ENCODE measurements at regions not wholly inside any gene's neighbourhood (a gene's known extent, or its start where the extent isn't known, plus 50 kb on each side); places are given as distances from the start of the nearest gene placed in this dataset.

GRCh38 chr18:5639131-5639530, 95.3 kb upstream of the EPB41L3 start:
- Mint-ChIP-seq H3K4me3 (no peak overlapping the region), H3K27ac (no peak overlapping the region), H3K27me3 (ENCODE audit: insufficient read depth, low read depth, poor library complexity) (peaks cover 2% of the 10 kb centered on the region), H3K9me3 (no peaks in the 10 kb centered on the region), H3K36me3 (ENCODE audit: low read depth) (no peaks in the 10 kb centered on the region), H3K4me1 (peaks cover 22% of the 10 kb centered on the region)
- H2AFZ ChIP-seq: no peak overlapping the region
- H3K4me1 ChIP-seq (ENCODE audit: insufficient read depth): peaks cover 6% of the 10 kb centered on the region; the same call in 1 of the 2 replicates
- H3K79me2 ChIP-seq (replicated peaks; ENCODE audit: insufficient read depth): no peaks in the 10 kb centered on the region
- TF ChIP-seq REST (IDR thresholded peaks at IDR 0.05; ENCODE audit: unreplicated experiment) (no peak), ZNF462 (CRISPR knock-in tag; IDR thresholded peaks at IDR 0.05) (no peak), CREB1 (CRISPR knock-in tag; IDR thresholded peaks at IDR 0.05; ENCODE audit: low read depth) (no peak), JUNB (IDR thresholded peaks at IDR 0.05; ENCODE audit: unreplicated experiment) (no peak), STAT1 (IDR thresholded peaks at IDR 0.05; ENCODE audit: unreplicated experiment) (no peak), ZNF114 (CRISPR knock-in tag; IDR thresholded peaks at IDR 0.05) (no peak), EZH2phosphoT487 (IDR thresholded peaks at IDR 0.05; ENCODE audit: unreplicated experiment) (no peak), NANOG (IDR thresholded peaks at IDR 0.05; ENCODE audit: borderline replicate concordance) (no peak), ETS1 (IDR thresholded peaks at IDR 0.05) (no peak), EZH2 (IDR thresholded peaks at IDR 0.05; ENCODE audit: low read depth, unreplicated experiment) (no peak), CTCF (conservative IDR thresholded peaks at IDR 0.05; ENCODE audit: low read depth in 2 of 2) (no peak), ZNF331 (CRISPR knock-in tag; IDR thresholded peaks at IDR 0.05; ENCODE audit: low read depth) (no peak), POLR2AphosphoS5 (IDR thresholded peaks at IDR 0.05; ENCODE audit: low read depth) (no peak)
- DNase-seq (ENCODE audit: low spot score) (no peak), ATAC-seq (no peak)
- no peaks in the 10 kb centered on the region for H3K9me2 ChIP-seq (ENCODE audit: insufficient read depth)
- no peaks in the 10 kb centered on the region for H3K36me3 ChIP-seq (ENCODE audit: insufficient read depth)
- H3K4me2 ChIP-seq: no peak overlapping the region
- H4K20me1 ChIP-seq (replicated peaks; ENCODE audit: insufficient read depth): no peaks in the 10 kb centered on the region
- H3K4me3 ChIP-seq: no peak overlapping the region
- H3K27ac ChIP-seq (ENCODE audit: low read depth): no peak overlapping the region
- H3K27me3 ChIP-seq (ENCODE audit: insufficient read depth): no peaks in the 10 kb centered on the region
- H3F3A ChIP-seq (replicated peaks; ENCODE audit: low read depth): no peaks in the 10 kb centered on the region
